HG02852 (cell line): ENCODE measurements at regions not wholly inside any gene's neighbourhood (a gene's known extent, or its start where the extent isn't known, plus 50 kb on each side); places are given as distances from the start of the nearest gene placed in this dataset.
"Not testable (repeated sequence)": the region's sequence is repeated elsewhere in the genome, so short reads cannot be mapped to it uniquely, and the experiment has no call there.

ENCODE experiments used
- ATAC-seq: cut with Tn5 transposase; IDR thresholded peaks from one replicate; pipeline ENCODE4 v1.9.1; 2021; ENCODE audit warnings: mild to moderate bottlenecking, moderate library complexity; ENCODE audit not compliant: unreplicated experiment

- peak; percentile 89 for ATAC-seq
Measured at GRCh38 chr6:82419132-82419581, 55.5 kb downstream of the TPBG start.

- no peak for ATAC-seq
Measured at GRCh38 chr6:82419859-82420258, 56.2 kb downstream of the TPBG start.

- ATAC-seq = no peak
Measured at GRCh38 chr6:82430611-82431010, 67.0 kb downstream of the TPBG start.

- no peak for ATAC-seq
Measured at GRCh38 chr6:82436740-82437139, 73.1 kb downstream of the TPBG start.

- no peak for ATAC-seq
Measured at GRCh38 chr6:82437701-82438100, 74.1 kb downstream of the TPBG start.

- no peak for ATAC-seq
Measured at GRCh38 chr6:82441047-82441855, 77.6 kb downstream of the TPBG start.

GRCh38 chr6:82442061-82442719 is 78.6 kb downstream of the TPBG start:
- ATAC-seq = no peak

- ATAC-seq = no peak
Measured at GRCh38 chr6:82458147-82458546, 94.5 kb downstream of the TPBG start.

- no peak for ATAC-seq
Measured at GRCh38 chr6:82458705-82459104, 95.1 kb downstream of the TPBG start.

- no peak for ATAC-seq
Measured at GRCh38 chr6:82461536-82461935, 97.9 kb downstream of the TPBG start.

- no peak for ATAC-seq
Measured at GRCh38 chr6:82467338-82467737, 103.7 kb downstream of the TPBG start.

- ATAC-seq = not testable (repeated sequence)
Measured at GRCh38 chr6:82470123-82470522, 106.5 kb downstream of the TPBG start.

GRCh38 chr6:82475106-82475505 is 111.5 kb downstream of the TPBG start:
- not testable (repeated sequence) for ATAC-seq

- ATAC-seq = no peak
Measured at GRCh38 chr6:82484001-82484400, 120.4 kb downstream of the TPBG start.

GRCh38 chr6:82484737-82485626 is 121.4 kb downstream of the TPBG start:
- no peak for ATAC-seq

- no peak for ATAC-seq
Measured at GRCh38 chr6:82487895-82488294, 124.3 kb downstream of the TPBG start.

- no peak for ATAC-seq
Measured at GRCh38 chr6:82488403-82488802, 124.8 kb downstream of the TPBG start.

- no peak for ATAC-seq
Measured at GRCh38 chr6:82492134-82492533, 128.5 kb downstream of the TPBG start.

- ATAC-seq = no peak
Measured at GRCh38 chr6:82493467-82493866, 129.8 kb downstream of the TPBG start.

- no peak for ATAC-seq
Measured at GRCh38 chr6:82494367-82494766, 130.8 kb downstream of the TPBG start.

- ATAC-seq = not testable (repeated sequence)
Measured at GRCh38 chr6:82501901-82502300, 138.3 kb downstream of the TPBG start.
